Loucy (cell line): ENCODE measurements at regions not wholly inside any gene's neighbourhood (a gene's known extent, or its start where the extent isn't known, plus 50 kb on each side); places are given as distances from the start of the nearest gene placed in this dataset.

ENCODE experiments used
- EZH2phosphoT487 ChIP-seq: fragments of 200-600 bp; IDR thresholded peaks from 2 replicates; pipeline ENCODE4 v1.6.1; 2018; ENCODE audit warnings: antibody characterized with exemption, mild to moderate bottlenecking, moderate library complexity, borderline replicate concordance
- TF ChIP-seq, protein P1 (sequence below): fragments of 200-600 bp; sonication (generic); conservative IDR thresholded peaks from 2 replicates; pipeline ENCODE4 v1.5.1; 2014; ENCODE audit warnings: mild to moderate bottlenecking, antibody characterized with exemption, low read length

DNA sequence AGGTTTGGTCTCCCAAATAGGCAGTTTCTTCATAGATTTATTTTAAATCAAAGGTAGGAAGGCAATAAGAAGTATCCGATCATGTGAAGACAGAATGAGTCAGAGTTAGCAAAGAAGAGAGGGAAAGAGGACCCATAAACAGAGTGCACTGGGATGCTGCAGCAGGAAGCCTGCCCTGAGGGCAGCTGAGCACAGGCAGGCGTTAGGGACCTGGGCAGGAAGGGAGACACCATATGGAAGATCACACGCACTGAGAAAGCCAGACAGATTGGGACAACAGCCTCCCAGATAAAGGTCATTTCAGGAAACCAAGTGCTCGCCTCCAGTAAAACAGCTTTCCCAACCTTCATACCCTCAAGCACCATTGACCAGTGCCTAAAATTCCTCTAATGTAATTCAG, 598.0 kb downstream of the EFNB2 start:
- TF ChIP-seq, protein P1, sequence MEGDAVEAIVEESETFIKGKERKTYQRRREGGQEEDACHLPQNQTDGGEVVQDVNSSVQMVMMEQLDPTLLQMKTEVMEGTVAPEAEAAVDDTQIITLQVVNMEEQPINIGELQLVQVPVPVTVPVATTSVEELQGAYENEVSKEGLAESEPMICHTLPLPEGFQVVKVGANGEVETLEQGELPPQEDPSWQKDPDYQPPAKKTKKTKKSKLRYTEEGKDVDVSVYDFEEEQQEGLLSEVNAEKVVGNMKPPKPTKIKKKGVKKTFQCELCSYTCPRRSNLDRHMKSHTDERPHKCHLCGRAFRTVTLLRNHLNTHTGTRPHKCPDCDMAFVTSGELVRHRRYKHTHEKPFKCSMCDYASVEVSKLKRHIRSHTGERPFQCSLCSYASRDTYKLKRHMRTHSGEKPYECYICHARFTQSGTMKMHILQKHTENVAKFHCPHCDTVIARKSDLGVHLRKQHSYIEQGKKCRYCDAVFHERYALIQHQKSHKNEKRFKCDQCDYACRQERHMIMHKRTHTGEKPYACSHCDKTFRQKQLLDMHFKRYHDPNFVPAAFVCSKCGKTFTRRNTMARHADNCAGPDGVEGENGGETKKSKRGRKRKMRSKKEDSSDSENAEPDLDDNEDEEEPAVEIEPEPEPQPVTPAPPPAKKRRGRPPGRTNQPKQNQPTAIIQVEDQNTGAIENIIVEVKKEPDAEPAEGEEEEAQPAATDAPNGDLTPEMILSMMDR = no peak
- no peak for TF ChIP-seq EZH2phosphoT487
